NCI-H1417 (cell line): ENCODE measurements at regions not wholly inside any gene's neighbourhood (a gene's known extent, or its start where the extent isn't known, plus 50 kb on each side); places are given as distances from the start of the nearest gene placed in this dataset.
"Not testable (repeated sequence)": the region's sequence is repeated elsewhere in the genome, so short reads cannot be mapped to it uniquely, and the experiment has no call there.

ENCODE experiments used
- DNase-seq, 3 experiments: peaks; one replicate each; lab custom pipeline; 2025; lab: John Stamatoyannopoulos, UW

DNA sequence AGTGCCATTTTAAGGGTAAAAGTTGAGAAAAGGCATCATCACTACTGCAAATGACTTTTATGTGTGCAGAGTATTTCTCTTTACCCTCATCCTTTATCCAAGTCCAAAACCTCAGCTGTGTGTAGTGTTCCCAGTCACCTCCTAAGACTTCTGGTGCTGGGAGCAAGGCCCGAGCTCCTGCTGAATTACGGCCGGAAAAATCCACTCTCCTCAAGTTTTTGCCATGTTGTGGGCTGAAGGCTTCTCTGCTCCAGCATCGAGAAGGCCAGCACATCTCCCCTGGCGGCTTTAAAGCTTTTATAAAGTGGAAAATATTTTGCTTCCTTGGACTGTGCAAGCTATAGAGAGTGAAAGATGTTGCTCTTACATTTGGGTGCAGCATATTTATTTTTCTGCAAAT, 153.2 kb upstream of the THBS2 start:
- no peak for DNase-seq

GRCh38 chr6:169406034-169406433, 152.4 kb upstream of the THBS2 start:
- DNase-seq = no peak

- no peak for DNase-seq
Measured at GRCh38 chr6:169404828-169405227, 151.2 kb upstream of the THBS2 start.

GRCh38 chr6:169398342-169399105, 144.9 kb upstream of the THBS2 start:
- no peak for DNase-seq

DNA sequence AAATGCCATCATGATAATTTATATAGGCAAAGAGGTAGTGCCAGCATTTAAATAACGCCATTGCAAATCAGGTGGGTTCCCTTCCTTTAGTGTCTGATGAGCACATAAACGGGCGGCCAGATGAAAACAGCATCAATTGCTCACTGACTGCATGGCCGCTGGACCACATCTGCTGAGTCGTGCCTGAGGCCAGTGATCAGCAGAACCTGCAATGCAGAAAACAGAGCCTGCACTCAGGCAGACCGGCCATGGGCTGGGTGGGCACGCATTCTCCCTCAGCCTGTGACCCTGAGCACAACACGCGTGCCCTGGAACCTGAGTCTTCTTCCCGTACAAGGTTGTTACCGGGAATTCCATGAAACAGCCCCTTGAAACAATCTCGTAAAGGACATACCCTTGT, 144.0 kb upstream of the THBS2 start:
- DNase-seq = no peak

DNA sequence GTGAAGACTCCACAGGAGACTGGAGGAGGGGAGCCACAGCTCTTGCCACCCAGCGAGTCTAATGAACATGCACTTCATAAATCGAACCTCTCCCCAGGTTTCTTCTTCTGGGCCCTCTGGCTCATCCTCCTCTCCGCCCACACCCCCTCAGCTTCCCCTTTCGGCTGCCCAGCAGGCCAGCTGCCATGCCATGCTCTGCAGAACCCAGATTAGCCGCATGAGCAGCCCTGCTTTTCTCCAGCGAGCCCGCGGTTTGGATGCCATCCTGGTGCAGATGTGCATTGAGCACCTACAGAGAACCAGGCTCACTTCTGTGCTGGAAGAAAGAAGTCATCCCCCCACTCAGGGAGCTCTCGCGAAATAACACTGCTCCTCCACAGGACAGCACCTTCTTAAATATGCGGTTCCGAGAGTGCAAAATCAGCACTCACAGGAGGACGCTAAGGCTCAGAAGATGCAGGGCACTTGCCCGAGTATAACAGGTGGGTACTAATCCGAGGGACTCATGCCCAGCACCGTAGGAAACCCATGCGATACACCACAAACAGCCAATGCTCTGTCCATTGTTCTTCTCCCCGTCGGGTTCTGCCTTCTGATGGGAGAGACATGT, 143.0 kb upstream of the THBS2 start:
- DNase-seq = no peak

- DNase-seq = not testable (repeated sequence)
Measured at GRCh38 chr6:169396009-169396539, 142.4 kb upstream of the THBS2 start.

- no peak for DNase-seq
Measured at GRCh38 chr6:169395080-169395805, 141.6 kb upstream of the THBS2 start.

GRCh38 chr6:169393753-169394152, 140.1 kb upstream of the THBS2 start:
- no peak for DNase-seq

- no peak for DNase-seq
Measured at GRCh38 chr6:169391473-169392071, 137.9 kb upstream of the THBS2 start.

DNA sequence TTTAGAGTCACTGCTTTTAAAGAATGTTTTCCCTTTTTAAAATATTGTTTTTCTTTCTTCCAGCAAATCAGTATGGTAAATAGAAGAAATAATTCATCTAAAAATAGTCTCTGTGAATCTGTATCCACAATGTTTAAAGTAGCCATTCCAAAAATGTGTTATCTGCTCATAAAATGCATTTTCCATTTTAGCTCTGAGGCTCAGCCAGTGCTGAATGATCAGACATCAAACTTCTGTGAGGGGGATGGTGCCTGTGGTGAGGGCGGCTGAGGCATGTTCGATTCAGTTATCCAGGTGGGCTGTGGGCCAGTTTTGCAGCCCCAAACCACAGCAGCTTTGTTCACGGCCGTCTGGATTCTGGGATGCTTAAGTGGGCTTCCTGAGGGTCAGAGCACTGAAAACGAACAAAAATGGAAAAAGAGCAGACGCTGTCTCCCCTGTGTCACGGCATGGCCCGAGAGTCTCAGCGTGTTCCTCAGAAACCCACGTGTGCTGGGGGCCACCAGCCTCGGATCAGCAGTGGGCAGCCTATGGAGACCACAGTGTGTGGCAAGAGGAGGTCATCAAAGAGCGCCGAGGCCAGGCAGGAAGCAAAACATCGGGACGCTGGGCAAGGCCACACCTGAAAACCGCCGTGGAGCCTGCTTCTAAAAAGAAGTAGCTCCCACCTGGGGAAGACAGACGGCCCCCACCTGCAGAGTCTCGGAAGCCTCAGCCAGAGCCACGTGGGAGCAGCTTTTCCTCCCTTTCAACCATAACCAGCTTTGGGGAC, 134.9 kb upstream of the THBS2 start:
- no peak for DNase-seq

DNA sequence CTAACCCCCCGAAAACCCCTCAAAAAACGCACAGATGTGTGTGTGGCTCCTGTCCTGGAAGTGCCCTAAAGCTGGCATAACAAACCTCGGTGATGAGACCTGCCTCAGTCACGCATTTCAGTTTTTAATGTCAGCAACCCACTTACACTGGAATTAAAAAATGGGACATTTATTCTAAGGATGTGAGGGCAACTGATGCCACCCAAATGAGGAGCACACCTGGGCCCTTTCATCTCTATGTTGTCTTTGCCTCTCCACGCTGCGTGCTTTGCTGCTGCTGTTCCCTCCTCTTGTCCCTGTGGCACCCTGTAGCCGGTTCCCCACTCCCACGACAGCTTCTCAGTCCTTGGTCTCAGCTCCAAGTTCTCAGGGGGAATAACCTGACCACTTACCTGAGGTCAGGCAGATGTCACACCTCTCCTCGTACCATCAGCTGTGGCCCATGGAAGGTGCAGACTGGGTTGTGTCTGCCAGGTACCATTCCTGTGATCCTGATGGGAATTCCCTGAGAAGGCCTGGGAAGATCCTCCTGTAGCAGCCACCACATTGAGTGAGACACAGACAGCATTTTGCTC, 134.2 kb upstream of the THBS2 start:
- DNase-seq = no peak

GRCh38 chr6:169386411-169387057, 132.9 kb upstream of the THBS2 start:
- DNase-seq = no peak

GRCh38 chr6:169385237-169385880, 131.7 kb upstream of the THBS2 start:
- no peak for DNase-seq

DNA sequence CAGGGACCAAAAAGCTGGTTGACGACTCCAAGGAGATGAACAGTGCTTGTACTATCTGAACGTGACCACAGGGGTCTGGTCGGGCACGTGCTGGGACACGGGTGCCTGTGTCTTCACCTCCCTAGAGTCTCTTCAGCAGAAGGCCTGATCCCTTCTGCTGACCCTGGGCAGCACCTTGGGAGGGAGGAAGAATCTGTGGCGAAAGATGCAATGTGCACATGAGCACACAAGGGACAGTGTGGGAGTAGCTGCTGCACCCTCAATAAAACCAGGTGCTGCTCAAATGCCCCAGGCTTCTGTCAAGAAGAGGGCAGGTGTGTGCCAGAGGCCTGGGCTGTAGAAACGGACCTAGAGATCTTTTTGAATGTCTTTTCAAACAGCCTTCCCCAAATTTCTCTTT, 130.6 kb upstream of the THBS2 start:
- no peak for DNase-seq

DNA sequence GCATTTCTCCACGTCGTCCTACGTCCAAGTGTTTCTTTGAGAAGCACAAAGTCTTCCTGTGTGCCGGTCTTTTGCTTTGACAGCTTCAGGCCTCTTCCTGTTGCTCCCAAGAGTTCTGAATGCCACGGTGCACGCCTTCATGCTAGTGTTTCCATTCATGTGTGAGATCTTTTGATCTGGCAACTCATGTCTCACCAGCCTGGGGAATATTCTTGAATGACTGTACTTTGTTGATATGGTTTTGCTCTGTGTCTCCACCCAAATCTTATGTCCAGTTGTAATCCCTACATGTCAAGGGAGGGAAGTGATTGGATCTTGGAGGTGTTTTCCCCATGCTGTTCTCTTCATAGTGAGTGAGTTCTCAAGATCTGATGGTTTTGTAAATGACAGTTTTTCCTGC, 129.6 kb upstream of the THBS2 start:
- DNase-seq = no peak

GRCh38 chr6:169382735-169383134, 129.1 kb upstream of the THBS2 start:
- DNase-seq = no peak

DNA sequence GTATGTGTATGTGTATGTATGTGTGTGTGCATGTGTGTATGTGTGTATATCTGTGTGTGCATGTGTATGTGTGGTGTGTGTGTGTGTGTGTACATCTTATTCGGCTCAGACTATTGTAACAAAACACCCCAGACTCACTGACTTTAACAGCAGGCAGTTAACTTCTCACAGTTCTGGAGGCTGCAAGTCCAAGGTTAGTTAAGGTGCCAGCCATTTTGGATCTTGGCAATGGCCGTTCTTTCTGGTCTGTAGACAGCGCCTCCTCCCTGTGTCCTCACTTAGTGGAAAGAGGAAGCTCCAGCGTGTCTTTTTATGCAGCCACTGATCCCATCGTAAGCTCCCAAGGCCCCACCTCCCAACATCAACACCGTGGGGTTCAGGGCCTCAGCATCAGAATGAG, 128.3 kb upstream of the THBS2 start:
- DNase-seq = no peak

- DNase-seq = no peak
Measured at GRCh38 chr6:169380493-169380892, 126.8 kb upstream of the THBS2 start.

DNA sequence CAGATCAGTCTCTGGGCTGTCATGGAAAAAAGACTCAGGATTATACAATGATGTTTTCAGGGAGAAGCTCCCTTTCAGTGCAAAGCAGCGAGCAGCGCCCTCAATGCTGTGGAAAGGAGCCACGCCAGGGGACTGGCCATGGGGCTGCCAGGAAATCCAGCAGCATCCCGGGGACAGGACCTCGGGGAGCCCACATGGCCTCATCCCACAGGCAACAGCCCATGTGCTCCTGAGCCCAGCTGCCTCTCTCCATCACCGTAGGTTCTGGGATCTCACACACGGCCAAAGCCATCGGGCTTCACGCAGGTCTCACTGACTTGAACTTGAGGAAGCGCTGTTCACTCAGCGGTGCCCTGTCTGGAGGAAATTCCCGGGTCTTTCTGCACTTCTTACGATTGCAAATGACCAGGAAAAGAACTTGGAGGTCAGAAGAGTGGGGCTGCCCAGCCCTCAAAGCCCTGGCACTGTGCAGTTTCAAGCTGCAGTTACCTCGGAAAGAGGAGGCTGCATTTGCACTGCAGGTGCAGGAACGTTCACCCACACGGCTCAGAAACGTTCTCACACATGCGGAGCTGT, 125.9 kb upstream of the THBS2 start:
- no peak for DNase-seq
